ENCODE measurements at regions not wholly inside any gene's neighbourhood (a gene's known extent, or its start where the extent isn't known, plus 50 kb on each side); places are given as distances from the start of the nearest gene placed in this dataset.

- TF ChIP-seq CTCF (IDR thresholded peaks at IDR 0.05) = no peak
- no peak for TF ChIP-seq POLR2A (IDR thresholded peaks at IDR 0.05; ENCODE audit: low read depth)
- no peak for TF ChIP-seq POLR2AphosphoS5 (IDR thresholded peaks at IDR 0.05)
- no peak for TF ChIP-seq EP300 (IDR thresholded peaks at IDR 0.05)
Observed at GRCh38 chr14:55893705-55894104, 224.5 kb upstream of the PELI2 start.
